CD4-positive, CD25-positive, alpha-beta regulatory T cell (primary cell): ENCODE measurements at regions not wholly inside any gene's neighbourhood (a gene's known extent, or its start where the extent isn't known, plus 50 kb on each side); places are given as distances from the start of the nearest gene placed in this dataset.

Source experiments
- ATAC-seq, 2 donors: fragments of 150-1000 bp; cut with Tn5 transposase; one replicate each; pipeline ENCODE4 v1.10.0; 2021; ENCODE audit warnings: low read depth in 2 of 2, moderate number of reproducible peaks in 2 of 2, moderate library complexity in 1 of 2
- DNase-seq, 3 donors: peaks; one replicate each; pipeline versions ENCODE4 v3.0.0 to v3.0.0-alpha.2; 2012 to 2022; ENCODE audit warnings: mixed read lengths in 1 of 3
- H3K27ac ChIP-seq: one replicate; pipeline ENCODE4 v1.7.0; 2013; ENCODE audit warnings: mild to moderate bottlenecking, low read length; ENCODE audit not compliant: insufficient read depth, poor library complexity, severe bottlenecking
- H3K27me3 ChIP-seq: one replicate; pipeline ENCODE4 v1.7.0; 2013; ENCODE audit warnings: low read length; ENCODE audit not compliant: control insufficient read depth, insufficient read depth
- H3K36me3 ChIP-seq: one replicate; pipeline ENCODE4 v1.7.0; 2013; ENCODE audit warnings: mild to moderate bottlenecking, low read length, moderate library complexity; ENCODE audit not compliant: control insufficient read depth, insufficient read depth
- H3K4me1 ChIP-seq: 2 replicates; pipeline ENCODE4 v1.7.0; 2013; ENCODE audit warnings: mild to moderate bottlenecking, low read length; ENCODE audit not compliant: insufficient read depth, control insufficient read depth, poor library complexity, severe bottlenecking
- H3K4me3 ChIP-seq: one replicate; pipeline ENCODE4 v1.7.0; 2013; ENCODE audit warnings: low read depth, mild to moderate bottlenecking, low read length, moderate library complexity
- H3K9me3 ChIP-seq, 2 experiments: 1 replicate in 1 of 2; 2 replicates in 1 of 2; pipeline ENCODE4 v1.7.0; 2013; ENCODE audit warnings: low read length in 2 of 2, mild to moderate bottlenecking in 1 of 2, moderate library complexity in 1 of 2; ENCODE audit not compliant: control insufficient read depth in 2 of 2
- H3K27ac Mint-ChIP-seq, 3 donors: one replicate each; pipeline ENCODE4 v1.8.0; 2020 to 2022; ENCODE audit warnings: mild to moderate bottlenecking in 3 of 3, mixed read lengths in 3 of 3, moderate library complexity in 2 of 3
- H3K27me3 Mint-ChIP-seq: one replicate; pipeline ENCODE4 v1.8.0; 2022; ENCODE audit warnings: mild to moderate bottlenecking, mixed read lengths
- H3K36me3 Mint-ChIP-seq: one replicate; pipeline ENCODE4 v1.8.0; 2020; ENCODE audit warnings: mixed read lengths
- H3K4me1 Mint-ChIP-seq, 4 donors: one replicate each; pipeline ENCODE4 v1.8.0; 2020 to 2022; ENCODE audit warnings: mixed read lengths in 4 of 4, mild to moderate bottlenecking in 1 of 4
- H3K4me3 Mint-ChIP-seq, 4 donors: one replicate each; pipeline ENCODE4 v1.8.0; 2020 to 2022; ENCODE audit warnings: mild to moderate bottlenecking in 4 of 4, mixed read lengths in 4 of 4, moderate library complexity in 3 of 4
- H3K9me3 Mint-ChIP-seq, 7 donors: one replicate each; pipeline ENCODE4 v1.8.0; 2020 to 2022; ENCODE audit warnings: mixed read lengths in 7 of 7, mild to moderate bottlenecking in 3 of 7, moderate library complexity in 2 of 7

DNA sequence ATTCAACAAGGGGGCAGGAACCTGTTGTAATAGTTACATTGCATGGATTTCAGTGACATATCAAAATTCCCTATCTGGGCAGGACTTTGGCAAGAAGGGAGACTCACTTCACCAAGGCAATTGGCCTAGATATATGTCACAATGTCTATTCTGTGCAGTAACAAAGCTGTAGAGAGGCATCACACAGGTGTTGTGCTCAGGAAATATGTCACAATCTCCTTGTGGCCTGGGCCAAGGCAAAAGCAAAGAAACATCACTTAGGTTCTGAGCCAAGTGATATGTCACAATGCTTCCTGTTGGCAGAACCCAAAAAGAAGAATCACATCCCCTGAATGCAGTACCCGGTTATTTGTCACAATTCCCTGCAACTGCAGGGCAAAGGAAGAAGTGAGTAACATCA lies 1020.9 kb upstream of the AMELY start:
- Mint-ChIP-seq H3K27me3 (no peaks in the 10 kb centered on the region), H3K27ac (no peak overlapping the region), H3K4me3 (no peak overlapping the region), H3K36me3 (no peaks in the 10 kb centered on the region), H3K4me1 (no peaks in the 10 kb centered on the region), H3K9me3 (no peaks in the 10 kb centered on the region)
- no peak overlapping the region for H3K27ac ChIP-seq
- DNase-seq = no peak
- no peaks in the 10 kb centered on the region for H3K9me3 ChIP-seq
- no peaks in the 10 kb centered on the region for H3K27me3 ChIP-seq
- H3K4me1 ChIP-seq = no peaks in the 10 kb centered on the region
- no peaks in the 10 kb centered on the region for H3K36me3 ChIP-seq
- no peak for ATAC-seq
- no peak overlapping the region for H3K4me3 ChIP-seq

GRCh38 chrY:7929866-7930265 lies 1018.3 kb upstream of the AMELY start:
- no peaks in the 10 kb centered on the region for H3K36me3 Mint-ChIP-seq
- H3K4me3 Mint-ChIP-seq = no peak overlapping the region
- no peaks in the 10 kb centered on the region for H3K27me3 Mint-ChIP-seq
- Histone ChIP-seq H3K36me3 (no peaks in the 10 kb centered on the region), H3K4me3 (no peak overlapping the region), H3K4me1 (no peaks in the 10 kb centered on the region), H3K27me3 (no peaks in the 10 kb centered on the region), H3K9me3 (no peaks in the 10 kb centered on the region), H3K27ac (no peak overlapping the region)
- DNase-seq (no peak), ATAC-seq (no peak)
- no peak overlapping the region for H3K27ac Mint-ChIP-seq
- no peaks in the 10 kb centered on the region for H3K4me1 Mint-ChIP-seq
- no peaks in the 10 kb centered on the region for H3K9me3 Mint-ChIP-seq

- Histone ChIP-seq H3K27me3 (no peaks in the 10 kb centered on the region), H3K9me3 (no peaks in the 10 kb centered on the region), H3K4me1 (no peaks in the 10 kb centered on the region), H3K27ac (no peak overlapping the region), H3K36me3 (no peaks in the 10 kb centered on the region), H3K4me3 (no peak overlapping the region)
- Mint-ChIP-seq H3K4me1 (no peaks in the 10 kb centered on the region), H3K27me3 (no peaks in the 10 kb centered on the region), H3K27ac (no peak overlapping the region), H3K9me3 (no peaks in the 10 kb centered on the region), H3K4me3 (no peak overlapping the region), H3K36me3 (no peaks in the 10 kb centered on the region)
- ATAC-seq (no peak), DNase-seq (no peak)
Observed at GRCh38 chrY:7924059-7924458, 1012.5 kb upstream of the AMELY start.

- no peak for DNase-seq
- Histone ChIP-seq H3K36me3 (no peaks in the 10 kb centered on the region), H3K27ac (no peak overlapping the region), H3K4me1 (no peaks in the 10 kb centered on the region), H3K27me3 (no peaks in the 10 kb centered on the region), H3K9me3 (no peaks in the 10 kb centered on the region), H3K4me3 (no peak overlapping the region)
- no peak overlapping the region for H3K27ac Mint-ChIP-seq
- no peaks in the 10 kb centered on the region for H3K36me3 Mint-ChIP-seq
- no peaks in the 10 kb centered on the region for H3K4me1 Mint-ChIP-seq
- no peaks in the 10 kb centered on the region for H3K27me3 Mint-ChIP-seq
- ATAC-seq = no peak
- no peaks in the 10 kb centered on the region for H3K9me3 Mint-ChIP-seq
- no peak overlapping the region for H3K4me3 Mint-ChIP-seq
Observed at GRCh38 chrY:7923476-7924017, 1012.0 kb upstream of the AMELY start.

GRCh38 chrY:7920382-7920781 lies 1008.8 kb upstream of the AMELY start:
- H3K4me3 Mint-ChIP-seq = no peak overlapping the region
- Histone ChIP-seq H3K27me3 (no peaks in the 10 kb centered on the region), H3K4me1 (no peaks in the 10 kb centered on the region), H3K4me3 (no peak overlapping the region), H3K27ac (no peak overlapping the region), H3K9me3 (no peaks in the 10 kb centered on the region), H3K36me3 (no peaks in the 10 kb centered on the region)
- ATAC-seq = no peak
- H3K9me3 Mint-ChIP-seq = no peaks in the 10 kb centered on the region
- no peak for DNase-seq
- no peaks in the 10 kb centered on the region for H3K4me1 Mint-ChIP-seq
- H3K36me3 Mint-ChIP-seq = no peaks in the 10 kb centered on the region
- H3K27ac Mint-ChIP-seq = no peak overlapping the region
- H3K27me3 Mint-ChIP-seq = no peaks in the 10 kb centered on the region

GRCh38 chrY:7888506-7888905 lies 977.0 kb upstream of the AMELY start:
- ATAC-seq (no peak), DNase-seq (no peak)
- no peaks in the 10 kb centered on the region for H3K36me3 ChIP-seq
- H3K4me3 ChIP-seq = no peak overlapping the region
- Mint-ChIP-seq H3K4me3 (no peak overlapping the region), H3K27me3 (peaks cover 4% of the 10 kb centered on the region), H3K4me1 (peaks cover 0 to 2% (median 0%) of the 10 kb centered on the region in 4 donors), H3K36me3 (no peaks in the 10 kb centered on the region), H3K27ac (no peak overlapping the region), H3K9me3 (no peaks in the 10 kb centered on the region)
- H3K27ac ChIP-seq = no peak overlapping the region
- H3K9me3 ChIP-seq = no peaks in the 10 kb centered on the region
- no peaks in the 10 kb centered on the region for H3K27me3 ChIP-seq
- no peaks in the 10 kb centered on the region for H3K4me1 ChIP-seq

GRCh38 chrY:7881696-7882095 lies 970.1 kb upstream of the AMELY start:
- no peaks in the 10 kb centered on the region for H3K4me1 ChIP-seq
- peaks cover 4% of the 10 kb centered on the region for H3K27me3 Mint-ChIP-seq
- H3K4me3 Mint-ChIP-seq = no peak overlapping the region
- H3K27ac ChIP-seq = no peak overlapping the region
- H3K9me3 Mint-ChIP-seq = no peaks in the 10 kb centered on the region
- H3K36me3 ChIP-seq = no peaks in the 10 kb centered on the region
- H3K9me3 ChIP-seq = no peaks in the 10 kb centered on the region
- H3K27me3 ChIP-seq = no peaks in the 10 kb centered on the region
- ATAC-seq (no peak), DNase-seq (no peak)
- no peak overlapping the region for H3K27ac Mint-ChIP-seq
- H3K4me3 ChIP-seq = no peak overlapping the region
- H3K4me1 Mint-ChIP-seq = peaks cover 0 to 2% (median 0%) of the 10 kb centered on the region in 4 donors
- H3K36me3 Mint-ChIP-seq = no peaks in the 10 kb centered on the region

- no peaks in the 10 kb centered on the region for H3K27me3 Mint-ChIP-seq
- no peak for ATAC-seq
- Histone ChIP-seq H3K4me1 (no peaks in the 10 kb centered on the region), H3K27me3 (no peaks in the 10 kb centered on the region), H3K4me3 (no peak overlapping the region), H3K36me3 (no peaks in the 10 kb centered on the region), H3K27ac (no peak overlapping the region), H3K9me3 (no peaks in the 10 kb centered on the region)
- no peak for DNase-seq
- no peak overlapping the region for H3K4me3 Mint-ChIP-seq
- H3K9me3 Mint-ChIP-seq = no peaks in the 10 kb centered on the region
- H3K4me1 Mint-ChIP-seq = no peaks in the 10 kb centered on the region
- no peak overlapping the region for H3K27ac Mint-ChIP-seq
- no peaks in the 10 kb centered on the region for H3K36me3 Mint-ChIP-seq
Observed at GRCh38 chrY:7879245-7879644, 967.7 kb upstream of the AMELY start.
